Upper lobe of right lung (tissue), 1 donor: ENCODE measurements at regions not wholly inside any gene's neighbourhood (a gene's known extent, or its start where the extent isn't known, plus 50 kb on each side); places are given as distances from the start of the nearest gene placed in this dataset.

Source experiments
- ATAC-seq: fragments of 200-7000 bp; cut with Tn5 transposase; one replicate; pipeline ENCODE4 v1.9.1; 2020; ENCODE audit warnings: mild to moderate bottlenecking, moderate library complexity
- DNase-seq: peaks from one replicate; pipeline ENCODE4 v3.0.0-alpha.2; 2020
- H3K27ac ChIP-seq: fragments of 200-600 bp; one replicate; pipeline ENCODE4 v1.8.0; 2022
- H3K27me3 ChIP-seq: fragments of 200-600 bp; one replicate; pipeline ENCODE4 v1.8.0; 2022; ENCODE audit warnings: mild to moderate bottlenecking
- H3K36me3 ChIP-seq: fragments of 200-600 bp; one replicate; pipeline ENCODE4 v1.8.0; 2022
- H3K4me1 ChIP-seq: fragments of 200-600 bp; one replicate; pipeline ENCODE4 v1.8.0; 2022
- H3K4me3 ChIP-seq: fragments of 200-600 bp; one replicate; pipeline ENCODE4 v1.8.0; 2022; ENCODE audit warnings: mild to moderate bottlenecking
- H3K9me3 ChIP-seq: fragments of 200-600 bp; one replicate; pipeline ENCODE4 v1.8.0; 2022
- CTCF ChIP-seq: fragments of 200-600 bp; IDR thresholded peaks from one replicate; pipeline ENCODE4 v1.8.0; 2022; ENCODE audit warnings: antibody characterized with exemption
- intact Hi-C: fragments of 100-400 bp; cut with DNase I; formaldehyde crosslinking; loops from one replicate; pipeline ENCODE4 v1.11.0; 2022
- donor health status: DM: no; HTN: yes; CAD: no; lungs with severe emphysema.

- Histone ChIP-seq H3K9me3 (no peaks in the 10 kb centered on the region), H3K27ac (no peak overlapping the region), H3K36me3 (no peaks in the 10 kb centered on the region), H3K4me1 (no peaks in the 10 kb centered on the region), H3K4me3 (no peak overlapping the region), H3K27me3 (no peaks in the 10 kb centered on the region)
- intact Hi-C loops = no loop called here
- no peak for ATAC-seq
- DNase-seq = no peak
- TF ChIP-seq CTCF = no peak
Measured at GRCh38 chr1:114269539-114269938, 115.9 kb upstream of the SYT6 start.

- DNase-seq (no peak), ATAC-seq (no peak)
- H3K27me3 ChIP-seq = peaks cover 4% of the 10 kb centered on the region
- H3K9me3 ChIP-seq = no peaks in the 10 kb centered on the region
- H3K27ac ChIP-seq = no peak overlapping the region
- no peaks in the 10 kb centered on the region for H3K36me3 ChIP-seq
- H3K4me1 ChIP-seq = no peaks in the 10 kb centered on the region
- no peak for TF ChIP-seq CTCF
- H3K4me3 ChIP-seq = no peak overlapping the region
- intact Hi-C loops = no loop called here
Measured at GRCh38 chr1:114263343-114263742, 109.7 kb upstream of the SYT6 start.

GRCh38 chr1:114262337-114262736 is 108.7 kb upstream of the SYT6 start:
- DNase-seq = no peak
- Histone ChIP-seq H3K9me3 (no peaks in the 10 kb centered on the region), H3K4me1 (no peaks in the 10 kb centered on the region), H3K36me3 (no peaks in the 10 kb centered on the region), H3K4me3 (no peak overlapping the region), H3K27me3 (peaks cover 4% of the 10 kb centered on the region), H3K27ac (no peak overlapping the region)
- intact Hi-C loops = no loop called here
- no peak for TF ChIP-seq CTCF
- no peak for ATAC-seq

- H3K4me3 ChIP-seq = no peak overlapping the region
- H3K4me1 ChIP-seq = no peaks in the 10 kb centered on the region
- no peak for TF ChIP-seq CTCF
- intact Hi-C loops = no loop called here
- DNase-seq = no peak
- peaks cover 4% of the 10 kb centered on the region for H3K27me3 ChIP-seq
- ATAC-seq = no peak
- no peaks in the 10 kb centered on the region for H3K9me3 ChIP-seq
- H3K36me3 ChIP-seq = no peaks in the 10 kb centered on the region
- H3K27ac ChIP-seq = no peak overlapping the region
Measured at GRCh38 chr1:114260805-114261484, 107.3 kb upstream of the SYT6 start.

GRCh38 chr1:114259511-114260160 is 106.0 kb upstream of the SYT6 start:
- intact Hi-C loops = no loop called here
- DNase-seq = no peak
- H3K27me3 ChIP-seq = peaks cover 4% of the 10 kb centered on the region
- no peak for TF ChIP-seq CTCF
- H3K36me3 ChIP-seq = no peaks in the 10 kb centered on the region
- no peak overlapping the region for H3K4me3 ChIP-seq
- no peaks in the 10 kb centered on the region for H3K4me1 ChIP-seq
- no peak for ATAC-seq
- H3K9me3 ChIP-seq = no peaks in the 10 kb centered on the region
- no peak overlapping the region for H3K27ac ChIP-seq
